NCI-H1694 (cell line): ENCODE measurements at regions not wholly inside any gene's neighbourhood (a gene's known extent, or its start where the extent isn't known, plus 50 kb on each side); places are given as distances from the start of the nearest gene placed in this dataset.
A peak's percentile ranks its signal among the peaks of the same experiment; 100 is the strongest.
"Not testable (repeated sequence)": the region's sequence is repeated elsewhere in the genome, so short reads cannot be mapped to it uniquely, and the experiment has no call there.

Experiments used
- DNase-seq: peaks from one replicate; lab custom pipeline; 2025; lab: John Stamatoyannopoulos, UW

GRCh38 chr12:75760573-75761294 lies 249.3 kb upstream of the KRR1 start:
- no peak for DNase-seq

- peak; percentile 38 for DNase-seq
Measured at GRCh38 chr12:75759842-75760572, 248.6 kb upstream of the KRR1 start.

DNA sequence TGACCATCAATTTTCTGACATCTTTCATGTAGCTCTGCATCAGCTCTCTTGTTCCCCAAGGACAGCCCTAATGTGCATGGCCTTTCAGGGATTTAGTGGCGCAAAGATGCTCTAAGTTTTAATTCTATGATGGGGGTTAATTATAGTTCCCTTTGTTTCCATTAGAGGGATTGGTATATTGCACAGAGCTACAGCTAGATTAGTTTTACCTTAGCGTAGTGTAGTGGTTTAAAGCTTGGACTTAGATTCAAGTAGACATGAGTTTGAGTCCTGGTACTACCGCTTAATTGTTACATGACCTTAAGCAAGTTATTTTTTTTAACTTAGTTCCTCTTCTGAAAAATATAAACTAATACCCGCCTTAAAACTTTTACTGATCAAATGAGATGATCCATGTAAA lies 247.8 kb upstream of the KRR1 start:
- DNase-seq = no peak

- no peak for DNase-seq
Measured at GRCh38 chr12:75756771-75757170, 245.4 kb upstream of the KRR1 start.

DNA sequence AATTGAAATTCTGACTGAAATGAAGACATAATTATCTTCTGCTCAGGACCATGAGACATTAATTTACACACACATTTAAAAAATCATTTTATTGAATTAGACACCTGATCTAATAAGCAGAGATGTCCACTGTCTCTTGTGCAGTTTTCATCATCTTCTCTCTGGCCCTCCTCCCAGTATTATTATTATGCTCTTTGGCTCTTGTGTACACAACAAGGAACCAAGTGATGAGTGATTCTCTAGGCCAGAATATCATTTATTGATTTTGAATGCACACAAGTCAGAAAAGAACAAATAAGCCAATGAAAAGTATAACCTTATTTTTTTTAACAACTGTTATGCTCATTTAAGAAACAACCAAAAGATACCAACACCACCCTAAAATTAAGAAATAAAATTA lies 244.7 kb upstream of the KRR1 start:
- DNase-seq = no peak

- DNase-seq = no peak
Measured at GRCh38 chr12:75754698-75755097, 243.3 kb upstream of the KRR1 start.

- no peak for DNase-seq
Measured at GRCh38 chr12:75754141-75754540, 242.7 kb upstream of the KRR1 start.

- no peak for DNase-seq
Measured at GRCh38 chr12:75751769-75752471, 240.5 kb upstream of the KRR1 start.

- no peak for DNase-seq
Measured at GRCh38 chr12:75750716-75751306, 239.4 kb upstream of the KRR1 start.

DNA sequence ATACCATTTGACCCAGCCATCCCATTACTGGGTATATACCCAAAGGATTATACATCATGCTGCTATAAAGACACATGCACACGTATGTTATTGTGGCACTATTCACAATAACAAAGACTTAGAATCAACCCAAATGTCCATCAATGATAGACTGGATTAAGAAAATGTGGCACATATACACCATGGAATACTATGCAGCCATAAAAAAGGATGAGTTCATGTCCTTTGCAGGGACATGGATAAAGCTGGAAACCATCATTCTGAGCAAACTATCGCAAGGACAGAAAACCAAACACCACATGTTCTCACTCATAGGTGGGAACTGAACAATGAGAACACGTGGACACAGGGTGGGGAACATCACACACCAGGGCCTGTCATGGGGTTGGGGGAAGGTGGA lies 237.6 kb upstream of the KRR1 start:
- not testable (repeated sequence) for DNase-seq

GRCh38 chr12:75748136-75748535 lies 236.7 kb upstream of the KRR1 start:
- no peak for DNase-seq

DNA sequence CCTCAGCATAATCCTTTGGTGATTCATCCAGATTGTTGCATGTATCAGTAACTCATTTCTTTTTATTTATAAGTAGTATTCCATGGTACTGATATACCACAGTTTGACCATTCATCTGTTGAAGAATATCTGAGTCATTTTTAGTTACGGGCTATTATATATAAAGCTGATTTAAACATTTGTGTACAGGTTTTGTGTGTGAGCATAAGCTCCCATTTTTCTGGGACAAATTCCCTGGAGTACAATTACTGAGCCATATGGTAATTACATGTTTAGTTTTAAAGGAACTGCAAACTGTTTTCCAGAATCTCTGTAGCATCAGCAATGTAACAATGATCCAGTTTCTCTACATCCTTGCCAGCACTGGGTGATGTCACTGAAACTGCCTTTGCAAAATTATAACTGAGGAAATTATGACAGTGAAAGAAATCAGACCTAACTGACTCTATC lies 236.2 kb upstream of the KRR1 start:
- DNase-seq = peak; percentile 82

DNA sequence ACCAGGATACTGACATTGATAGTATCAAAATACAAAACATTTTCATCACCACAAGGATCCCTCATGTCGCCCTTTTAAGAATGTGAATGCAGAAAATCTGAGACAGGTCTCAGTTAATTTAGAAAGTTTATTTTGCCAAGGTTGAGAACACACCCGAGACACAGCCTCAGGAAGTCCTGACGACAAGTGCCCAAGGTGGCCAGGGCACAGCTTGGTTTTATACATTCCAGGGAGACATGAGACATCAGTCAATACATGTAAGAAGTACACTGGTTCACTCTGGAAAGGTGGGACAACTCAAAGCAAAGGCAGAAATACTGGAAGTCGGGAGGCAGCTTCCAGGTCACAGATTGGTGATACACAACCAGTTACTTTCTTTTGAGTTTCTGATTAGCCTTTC lies 235.2 kb upstream of the KRR1 start:
- DNase-seq = no peak

GRCh38 chr12:75744607-75745256 lies 233.3 kb upstream of the KRR1 start:
- DNase-seq = no peak

- DNase-seq = no peak
Measured at GRCh38 chr12:75742961-75743360, 231.6 kb upstream of the KRR1 start.

DNA sequence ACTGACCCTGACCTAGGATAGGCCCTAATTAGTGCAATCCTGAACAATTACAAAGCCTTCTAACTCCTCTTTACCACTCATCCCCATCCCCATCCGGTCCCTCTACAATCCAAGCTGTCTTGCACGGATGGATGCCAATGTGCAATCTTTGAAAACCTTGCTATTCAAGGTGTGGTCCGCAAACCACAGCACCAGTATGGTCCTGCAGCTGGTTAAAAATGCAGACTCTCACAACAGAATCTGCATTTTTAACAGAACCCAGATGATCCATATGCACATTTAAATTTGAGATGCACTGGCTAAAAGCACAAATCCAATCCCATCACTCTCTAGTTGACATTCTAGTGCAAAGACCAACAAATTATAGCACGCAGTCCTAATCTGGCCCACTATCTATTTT lies 230.6 kb upstream of the KRR1 start:
- DNase-seq = no peak

DNA sequence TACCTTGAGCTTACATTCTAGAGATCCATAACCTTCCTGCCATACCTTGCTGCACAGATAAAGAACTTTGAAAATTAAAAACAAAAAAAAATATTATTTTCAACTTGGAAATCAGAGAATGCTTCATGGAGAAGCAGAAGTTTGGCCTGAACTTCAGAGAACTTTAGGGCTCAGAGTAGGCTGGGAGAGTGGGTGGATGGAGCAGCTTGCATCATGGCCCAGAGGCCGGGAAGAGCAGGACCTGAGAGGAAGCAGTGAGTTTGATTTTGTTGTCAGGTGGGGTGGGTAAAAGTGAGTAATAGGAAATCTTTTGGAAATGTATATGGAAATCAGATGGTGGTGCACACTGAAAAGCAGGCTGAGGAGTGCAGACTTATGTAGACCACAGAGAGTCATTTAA lies 228.5 kb upstream of the KRR1 start:
- no peak for DNase-seq

DNA sequence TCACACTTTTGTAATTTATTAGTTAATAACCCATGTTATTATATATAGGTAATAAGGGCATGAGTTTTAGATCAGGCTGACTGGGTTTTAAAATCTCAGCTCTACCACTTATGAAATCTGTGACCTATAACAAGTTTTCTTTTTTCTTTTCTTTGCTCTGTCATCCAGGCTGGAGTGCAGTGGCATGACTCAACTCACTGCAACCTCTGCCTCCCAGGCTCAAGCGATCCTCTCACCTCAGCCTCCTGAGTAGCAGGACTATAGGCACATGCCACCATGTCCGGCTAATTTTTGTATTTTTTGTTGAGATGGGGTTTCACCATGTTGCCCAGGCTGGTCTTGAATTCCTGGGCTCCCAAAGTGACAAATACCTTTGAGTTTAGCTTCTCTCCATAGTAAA lies 227.7 kb upstream of the KRR1 start:
- not testable (repeated sequence) for DNase-seq

GRCh38 chr12:75738486-75738885 lies 227.1 kb upstream of the KRR1 start:
- DNase-seq = no peak

- no peak for DNase-seq
Measured at GRCh38 chr12:75735853-75736252, 224.4 kb upstream of the KRR1 start.

DNA sequence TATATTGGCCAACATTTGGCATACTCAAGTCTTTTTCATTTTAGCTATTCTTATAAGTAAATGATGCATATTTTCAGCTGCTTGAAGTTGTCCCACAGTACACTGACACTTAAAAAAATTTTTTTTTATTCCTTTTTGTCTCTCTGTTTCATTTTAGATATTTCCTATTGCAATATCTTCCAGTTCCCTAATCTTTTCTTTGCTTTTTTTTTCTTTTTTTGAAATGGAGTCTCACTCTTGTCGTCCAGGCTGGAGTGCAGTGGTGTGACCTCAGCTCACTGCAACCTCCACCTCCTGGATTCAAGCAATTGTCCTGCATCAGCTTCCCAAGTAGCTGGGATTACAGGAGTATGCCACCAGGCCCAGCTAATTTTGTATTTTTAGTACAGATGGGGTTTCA lies 217.4 kb upstream of the KRR1 start:
- no peak for DNase-seq

DNA sequence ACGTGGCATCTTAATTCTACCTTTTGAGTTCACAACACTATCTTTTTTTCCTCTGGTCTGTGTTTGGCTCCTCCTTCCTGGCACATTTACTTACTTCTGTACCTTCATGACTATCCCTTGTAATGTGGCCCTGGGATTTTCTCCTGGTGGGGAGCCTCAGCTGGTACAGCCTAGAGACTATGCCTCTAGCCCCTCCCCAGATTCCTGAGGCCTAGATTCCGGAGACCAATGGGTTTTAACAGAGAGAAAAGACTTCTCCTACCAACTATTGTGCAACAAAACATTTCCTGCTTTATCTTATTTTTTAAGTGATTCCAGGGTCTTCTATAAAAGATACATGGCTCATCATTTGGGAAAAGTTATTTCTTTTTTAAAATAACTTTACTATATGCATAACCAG lies 216.2 kb upstream of the KRR1 start:
- DNase-seq = no peak
